CD4-positive, alpha-beta T cell (primary cell): ENCODE measurements at regions not wholly inside any gene's neighbourhood (a gene's known extent, or its start where the extent isn't known, plus 50 kb on each side); places are given as distances from the start of the nearest gene placed in this dataset.

Source experiments
- ATAC-seq: fragments of 200-7000 bp; cut with Tn5 transposase; one replicate; pipeline ENCODE4 v1.10.0; 2022; ENCODE audit warnings: mild to moderate bottlenecking; ENCODE audit not compliant: poor library complexity
- CTCF ChIA-PET: fragments of 350-600 bp; sonication (Branson Sonifier 250); formaldehyde crosslinking; loops from one replicate; lab custom pipeline; 2021; ENCODE audit warnings: antibody characterized with exemption, inconsistent platforms; lab: Charles Lee
- POLR2A ChIA-PET: fragments of 350-600 bp; sonication (Branson Sonifier 250); formaldehyde crosslinking; loops from one replicate; lab custom pipeline; 2021; ENCODE audit warnings: antibody characterized with exemption, inconsistent platforms; lab: Charles Lee
- DNase-seq, 14 experiments: peaks; one replicate each; pipeline ENCODE4 v3.0.0-alpha.2; 2013 to 2020; ENCODE audit warnings: mixed read lengths in 2 of 14
- H3K27ac ChIP-seq, 2 donors: one replicate each; pipeline versions ENCODE4 v1.5.1 to v1.7.0; 2013; ENCODE audit warnings: low read length in 2 of 2, low read depth in 1 of 2, mild to moderate bottlenecking in 1 of 2
- H3K27me3 ChIP-seq, 2 experiments: 1 replicate in 1 of 2; 2 replicates in 1 of 2; pipeline versions ENCODE4 v1.6.1 to v1.7.0; 2013; ENCODE audit warnings: low read length in 2 of 2, control low read depth in 1 of 2, mild to moderate bottlenecking in 1 of 2, moderate library complexity in 1 of 2; ENCODE audit not compliant: insufficient read depth in 2 of 2, control insufficient read depth in 1 of 2
- H3K36me3 ChIP-seq: one replicate; pipeline ENCODE4 v1.6.1; 2013; ENCODE audit warnings: low read length, control low read depth; ENCODE audit not compliant: insufficient read depth
- H3K4me1 ChIP-seq: one replicate; pipeline ENCODE4 v1.6.1; 2013; ENCODE audit warnings: low read length, control low read depth; ENCODE audit not compliant: insufficient read depth
- H3K4me3 ChIP-seq: one replicate; pipeline ENCODE4 v1.5.1; 2013; ENCODE audit warnings: mild to moderate bottlenecking, low read length, moderate library complexity
- H3K9me3 ChIP-seq, 2 experiments: 1 replicate in 1 of 2; 2 replicates in 1 of 2; pipeline versions ENCODE4 v1.6.1 to v1.7.0; 2013; ENCODE audit warnings: low read length in 2 of 2, mild to moderate bottlenecking in 2 of 2, control low read depth in 1 of 2, moderate library complexity in 1 of 2; ENCODE audit not compliant: control insufficient read depth in 1 of 2, insufficient read depth in 1 of 2
- H3K27ac Mint-ChIP-seq: one replicate; pipeline ENCODE4 v1.8.0; 2020; ENCODE audit warnings: mixed read lengths
- H3K27me3 Mint-ChIP-seq: one replicate; pipeline ENCODE4 v1.8.0; 2021; ENCODE audit warnings: mixed read lengths
- H3K36me3 Mint-ChIP-seq: one replicate; pipeline ENCODE4 v1.8.0; 2021; ENCODE audit warnings: low read depth, mixed read lengths
- H3K4me1 Mint-ChIP-seq: one replicate; pipeline ENCODE4 v1.8.0; 2021; ENCODE audit warnings: low read depth, mixed read lengths
- H3K4me3 Mint-ChIP-seq: one replicate; pipeline ENCODE4 v1.8.0; 2020; ENCODE audit warnings: mild to moderate bottlenecking, mixed read lengths
- H3K9me3 Mint-ChIP-seq: one replicate; pipeline ENCODE4 v1.8.0; 2020; ENCODE audit warnings: mixed read lengths
- CTCF ChIP-seq: fragments of 200-600 bp; IDR thresholded peaks from one replicate; pipeline ENCODE4 v1.8.0; 2022; ENCODE audit warnings: antibody characterized with exemption, mild to moderate bottlenecking
- intact Hi-C, 2 experiments: fragments of 100-400 bp; cut with DNase I in 1 of 2; cut with micrococcal nuclease in 1 of 2; formaldehyde crosslinking; loops; one replicate each; pipeline versions ENCODE4 v1.15.1 to v1.9.0; 2023 to 2025; cut with DNase I, micrococcal nuclease

GRCh38 chr14:89684139-89684538 is 267.1 kb upstream of the FOXN3 start:
- H3K4me3 ChIP-seq, result no peak overlapping the region
- intact Hi-C loops, result loop anchor here in 1 of 2 experiments (5.0 kb wide), 1 partner anchor 52 kb away; no protein-coding TSS in a partner anchor
- no peak for TF ChIP-seq CTCF
- no peak overlapping the region for H3K27ac ChIP-seq
- peak overlapping the region; percentile 62 for H3K27ac Mint-ChIP-seq
- DNase-seq (no peak), ATAC-seq (no peak)
- H3K27me3 ChIP-seq, result no peaks in the 10 kb centered on the region
- H3K36me3 ChIP-seq, result no peaks in the 10 kb centered on the region
- no peaks in the 10 kb centered on the region for H3K36me3 Mint-ChIP-seq
- H3K4me1 Mint-ChIP-seq, result peaks cover 42% of the 10 kb centered on the region
- ChIA-PET CTCF (no interaction called here), POLR2A (no interaction called here)
- H3K4me1 ChIP-seq, result peaks cover 30% of the 10 kb centered on the region
- peaks cover 0 to 9% of the 10 kb centered on the region in 2 experiments for H3K9me3 ChIP-seq
- peak overlapping the region; percentile 45 for H3K4me3 Mint-ChIP-seq
- H3K27me3 Mint-ChIP-seq, result no peaks in the 10 kb centered on the region
- H3K9me3 Mint-ChIP-seq, result peaks cover 3% of the 10 kb centered on the region

- intact Hi-C loops, result loop anchor here (1.0 to 5.0 kb wide), 3 partner anchors 40 to 60 kb away; no protein-coding TSS in a partner anchor
- Mint-ChIP-seq H3K4me1 (peaks cover 47% of the 10 kb centered on the region), H3K27me3 (no peaks in the 10 kb centered on the region), H3K36me3 (no peaks in the 10 kb centered on the region), H3K27ac (peak overlapping the region; percentile 92), H3K9me3 (peaks cover 3% of the 10 kb centered on the region), H3K4me3 (peak overlapping the region; percentile 81)
- peaks cover 0 to 9% of the 10 kb centered on the region in 2 experiments for H3K9me3 ChIP-seq
- POLR2A ChIA-PET, result interaction anchor here (0.6 to 3.9 kb wide), 12 partner anchors 9 to 63 kb away, joined by 3 to 29 read pairs (median 4); no protein-coding TSS in a partner anchor
- H3K27ac ChIP-seq, result peak overlapping the region; percentile 53 to 62
- DNase-seq (peak in 5 of 14 experiments; percentile 9 to 71 (median 66)), ATAC-seq (peak; percentile 76)
- no peak for TF ChIP-seq CTCF
- peaks cover 30% of the 10 kb centered on the region for H3K4me1 ChIP-seq
- H3K4me3 ChIP-seq, result peak overlapping the region; percentile 26
- no peaks in the 10 kb centered on the region for H3K36me3 ChIP-seq
- no peaks in the 10 kb centered on the region for H3K27me3 ChIP-seq
- CTCF ChIA-PET, result interaction anchor here (0.6 to 1.5 kb wide), 6 partner anchors 12 to 77 kb away, joined by 3 to 9 read pairs (median 3); no protein-coding TSS in a partner anchor
These were observed 264.3 kb upstream of the FOXN3 start for GRCh38 chr14:89681086-89682018.

GRCh38 chr14:89680156-89680555 is 263.1 kb upstream of the FOXN3 start:
- Mint-ChIP-seq H3K4me3 (peak overlapping the region; percentile 30), H3K27ac (peak overlapping the region; percentile 92), H3K9me3 (peaks cover 2% of the 10 kb centered on the region), H3K36me3 (no peaks in the 10 kb centered on the region), H3K27me3 (no peaks in the 10 kb centered on the region), H3K4me1 (peaks cover 56% of the 10 kb centered on the region)
- TF ChIP-seq CTCF, result no peak
- peaks cover 30% of the 10 kb centered on the region for H3K4me1 ChIP-seq
- H3K36me3 ChIP-seq, result no peaks in the 10 kb centered on the region
- no peak overlapping the region for H3K4me3 ChIP-seq
- POLR2A ChIA-PET, result interaction anchor here (0.7 to 3.9 kb wide), 4 partner anchors 38 to 441 kb away, joined by 3 to 29 read pairs (median 9); no protein-coding TSS in a partner anchor
- H3K9me3 ChIP-seq, result peaks cover 0 to 9% of the 10 kb centered on the region in 2 experiments
- no peak overlapping the region for H3K27ac ChIP-seq
- intact Hi-C loops, result loop anchor here in 1 of 2 experiments (5.0 kb wide), 1 partner anchor 48 kb away; no protein-coding TSS in a partner anchor
- no peak for ATAC-seq
- no peaks in the 10 kb centered on the region for H3K27me3 ChIP-seq
- no peak for DNase-seq
- CTCF ChIA-PET, result interaction anchor here (0.9 to 1.5 kb wide), 3 partner anchors 13 to 49 kb away, joined by 3 read pairs; no protein-coding TSS in a partner anchor
